OCI-LY1 (cell line): ENCODE measurements at regions not wholly inside any gene's neighbourhood (a gene's known extent, or its start where the extent isn't known, plus 50 kb on each side); places are given as distances from the start of the nearest gene placed in this dataset.
"Not testable (repeated sequence)": the region's sequence is repeated elsewhere in the genome, so short reads cannot be mapped to it uniquely, and the experiment has no call there.

Experiments
- H2AFZ ChIP-seq: fragments of 200-600 bp; sonication (generic), shearing (Covaris generic); 2 replicates; pipeline ENCODE4 v1.6.0; 2014; ENCODE audit warnings: antibody characterized with exemption, mild to moderate bottlenecking, low read length
- H3F3A ChIP-seq: fragments of 200-600 bp; sonication (generic), shearing (Covaris generic); 2 replicates; pipeline ENCODE4 v1.6.0; 2014; ENCODE audit warnings: mild to moderate bottlenecking, antibody characterized with exemption, low read length, moderate library complexity; ENCODE audit not compliant: insufficient read depth
- H3K27ac ChIP-seq: fragments of 200-600 bp; sonication (generic); 2 replicates; pipeline ENCODE4 v1.5.1; 2014; ENCODE audit warnings: low read length, mixed run types, mild to moderate bottlenecking, low read depth; ENCODE audit not compliant: poor library complexity, severe bottlenecking
- H3K27me3 ChIP-seq: fragments of 200-600 bp; sonication (generic); 2 replicates; pipeline ENCODE4 v1.6.0; 2014; ENCODE audit warnings: antibody characterized with exemption, mild to moderate bottlenecking, low read length, moderate library complexity; ENCODE audit not compliant: insufficient read depth
- H3K36me3 ChIP-seq: fragments of 200-600 bp; sonication (generic); 2 replicates; pipeline ENCODE4 v1.6.1; 2014; ENCODE audit warnings: mild to moderate bottlenecking, antibody characterized with exemption, low read length, moderate library complexity, mixed read lengths; ENCODE audit not compliant: insufficient read depth
- H3K4me1 ChIP-seq: fragments of 200-600 bp; sonication (generic); 2 replicates; pipeline ENCODE4 v1.5.1; 2014; ENCODE audit warnings: mild to moderate bottlenecking, low read length, moderate library complexity; ENCODE audit not compliant: insufficient read depth, severe bottlenecking
- H3K4me2 ChIP-seq: fragments of 200-600 bp; sonication (generic), shearing (Covaris generic); 2 replicates; pipeline ENCODE4 v1.6.1; 2014; ENCODE audit warnings: low read length
- H3K4me3 ChIP-seq: fragments of 200-600 bp; sonication (generic); 2 replicates; pipeline ENCODE4 v1.5.1; 2014; ENCODE audit warnings: low read length, low read depth, mild to moderate bottlenecking, mixed read lengths; ENCODE audit not compliant: poor library complexity, severe bottlenecking
- H3K79me2 ChIP-seq: fragments of 200-600 bp; shearing (Covaris generic); 2 replicates; pipeline ENCODE4 v1.6.1; 2016; ENCODE audit warnings: mixed run types, low read length, mixed read lengths; ENCODE audit not compliant: insufficient read depth
- H3K9ac ChIP-seq: fragments of 200-600 bp; sonication (generic), shearing (Covaris generic); 2 replicates; pipeline ENCODE4 v1.6.1; 2014; ENCODE audit warnings: mild to moderate bottlenecking, low read length, mixed read lengths
- H3K9me2 ChIP-seq: fragments of 200-600 bp; sonication (generic), shearing (Covaris generic); 2 replicates; pipeline ENCODE4 v1.6.1; 2014; ENCODE audit warnings: low read depth, mild to moderate bottlenecking, low read length, mixed read lengths
- H3K9me3 ChIP-seq: fragments of 200-600 bp; shearing (Covaris generic); 2 replicates; pipeline ENCODE4 v1.6.1; 2014; ENCODE audit warnings: low read length, mixed read lengths
- H4K20me1 ChIP-seq: fragments of 200-600 bp; sonication (generic), shearing (Covaris generic); 2 replicates; pipeline ENCODE4 v1.6.0; 2016; ENCODE audit warnings: mild to moderate bottlenecking, low read length; ENCODE audit not compliant: insufficient read depth
- CTCF ChIP-seq: fragments of 200-600 bp; sonication (generic), shearing (Covaris generic); IDR thresholded peaks from 2 replicates; pipeline ENCODE4 v1.5.1; 2017; ENCODE audit warnings: mild to moderate bottlenecking, antibody characterized with exemption, low read length, moderate library complexity, mixed read lengths
- EZH2 ChIP-seq: fragments of 200-600 bp; sonication (generic), shearing (Covaris generic); IDR thresholded peaks from 2 replicates; pipeline ENCODE4 v1.8.0; 2017; ENCODE audit warnings: borderline replicate concordance, mixed run types, mild to moderate bottlenecking, antibody characterized with exemption, low read length, moderate library complexity, mixed read lengths

GRCh38 chr5:152177626-152178349, 227.3 kb downstream of the NMUR2 start:
- Histone ChIP-seq H3K9me3 (no peaks in the 10 kb centered on the region), H3K79me2 (no peaks in the 10 kb centered on the region; the same call in 1 of the 2 replicates), H3K27me3 (no peaks in the 10 kb centered on the region), H3K4me2 (no peak overlapping the region), H4K20me1 (no peaks in the 10 kb centered on the region), H3F3A (no peaks in the 10 kb centered on the region), H3K4me3 (no peak overlapping the region), H3K4me1 (no peaks in the 10 kb centered on the region), H3K36me3 (no peaks in the 10 kb centered on the region), H3K9me2 (no peaks in the 10 kb centered on the region), H3K9ac (no peak overlapping the region), H3K27ac (no peak overlapping the region), H2AFZ (no peak overlapping the region)
- no peak for TF ChIP-seq EZH2

GRCh38 chr5:152171888-152172287, 233.2 kb downstream of the NMUR2 start:
- Histone ChIP-seq H3F3A (no peaks in the 10 kb centered on the region), H3K27ac (no peak overlapping the region), H3K4me3 (no peak overlapping the region), H3K4me1 (no peaks in the 10 kb centered on the region), H3K4me2 (no peak overlapping the region), H4K20me1 (no peaks in the 10 kb centered on the region), H3K36me3 (no peaks in the 10 kb centered on the region), H3K9me2 (no peaks in the 10 kb centered on the region), H3K9ac (no peak overlapping the region), H3K9me3 (no peaks in the 10 kb centered on the region), H3K79me2 (no peaks in the 10 kb centered on the region; the same call in 1 of the 2 replicates), H3K27me3 (no peaks in the 10 kb centered on the region), H2AFZ (no peak overlapping the region)
- no peak for TF ChIP-seq EZH2
- TF ChIP-seq CTCF = no peak

GRCh38 chr5:152170350-152170749, 234.7 kb downstream of the NMUR2 start:
- no peaks in the 10 kb centered on the region for H3K36me3 ChIP-seq
- H3K79me2 ChIP-seq = no peaks in the 10 kb centered on the region; the same call in 1 of the 2 replicates
- H3K4me3 ChIP-seq = no peak overlapping the region
- H3F3A ChIP-seq = no peaks in the 10 kb centered on the region
- H3K27me3 ChIP-seq = no peaks in the 10 kb centered on the region
- no peaks in the 10 kb centered on the region for H3K4me1 ChIP-seq
- no peak overlapping the region for H3K27ac ChIP-seq
- no peaks in the 10 kb centered on the region for H3K9me3 ChIP-seq
- no peak overlapping the region for H3K4me2 ChIP-seq
- no peaks in the 10 kb centered on the region for H3K9me2 ChIP-seq
- H3K9ac ChIP-seq = no peak overlapping the region
- H2AFZ ChIP-seq = no peak overlapping the region
- TF ChIP-seq EZH2 = no peak
- TF ChIP-seq CTCF = no peak
- no peaks in the 10 kb centered on the region for H4K20me1 ChIP-seq

GRCh38 chr5:152164860-152165259, 240.2 kb upstream of the GLRA1 start:
- TF ChIP-seq CTCF (no peak), EZH2 (no peak)
- no peaks in the 10 kb centered on the region for H3K79me2 ChIP-seq
- H3K36me3 ChIP-seq = no peaks in the 10 kb centered on the region
- no peak overlapping the region for H3K9ac ChIP-seq
- H3K4me1 ChIP-seq = no peaks in the 10 kb centered on the region
- no peaks in the 10 kb centered on the region for H3K27me3 ChIP-seq
- H3K9me3 ChIP-seq = no peaks in the 10 kb centered on the region
- H3K4me2 ChIP-seq = no peak overlapping the region
- no peak overlapping the region for H3K4me3 ChIP-seq
- no peak overlapping the region for H2AFZ ChIP-seq
- H3F3A ChIP-seq = no peaks in the 10 kb centered on the region
- no peaks in the 10 kb centered on the region for H4K20me1 ChIP-seq
- no peak overlapping the region for H3K27ac ChIP-seq
- no peaks in the 10 kb centered on the region for H3K9me2 ChIP-seq

- H4K20me1 ChIP-seq, H3K4me1 ChIP-seq, H3K4me2 ChIP-seq, H3K27me3 ChIP-seq, H3K9me2 ChIP-seq, H3K36me3 ChIP-seq, H3K27ac ChIP-seq, H3K9ac ChIP-seq, H3K4me3 ChIP-seq, H2AFZ ChIP-seq, H3F3A ChIP-seq, H3K79me2 ChIP-seq, H3K9me3 ChIP-seq: not testable (repeated sequence)
Observed at GRCh38 chr5:152159894-152160293, 235.2 kb upstream of the GLRA1 start.
